GM18499 (cell line): ENCODE measurements at regions not wholly inside any gene's neighbourhood (a gene's known extent, or its start where the extent isn't known, plus 50 kb on each side); places are given as distances from the start of the nearest gene placed in this dataset.
"Not testable (repeated sequence)": the region's sequence is repeated elsewhere in the genome, so short reads cannot be mapped to it uniquely, and the experiment has no call there.

Source experiments
- ATAC-seq: cut with Tn5 transposase; IDR thresholded peaks from one replicate; pipeline ENCODE4 v1.9.1; 2021; ENCODE audit warnings: moderate number of reproducible peaks; ENCODE audit not compliant: insufficient read depth, unreplicated experiment

DNA sequence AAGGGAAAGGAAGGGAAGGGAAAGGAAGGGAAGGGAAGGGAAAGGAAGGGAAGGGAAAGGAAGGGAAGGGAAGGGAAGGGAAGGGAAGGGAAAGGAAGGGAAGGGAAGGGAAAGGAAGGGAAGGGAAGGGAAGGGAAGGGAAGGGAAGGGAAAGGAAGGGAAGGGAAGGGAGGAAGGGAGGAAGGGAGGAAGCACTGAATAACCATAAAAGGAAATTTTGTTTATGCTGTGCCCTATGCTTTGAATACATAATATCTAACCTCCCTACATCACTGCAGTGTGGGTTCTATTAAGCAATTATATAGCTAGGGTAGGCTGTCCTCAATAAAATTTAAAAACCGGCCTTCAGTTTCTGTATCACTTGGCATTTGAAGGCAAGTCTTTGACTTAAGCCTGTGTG lies 346.6 kb downstream of the SLC7A11 start:
- not testable (repeated sequence) for ATAC-seq

DNA sequence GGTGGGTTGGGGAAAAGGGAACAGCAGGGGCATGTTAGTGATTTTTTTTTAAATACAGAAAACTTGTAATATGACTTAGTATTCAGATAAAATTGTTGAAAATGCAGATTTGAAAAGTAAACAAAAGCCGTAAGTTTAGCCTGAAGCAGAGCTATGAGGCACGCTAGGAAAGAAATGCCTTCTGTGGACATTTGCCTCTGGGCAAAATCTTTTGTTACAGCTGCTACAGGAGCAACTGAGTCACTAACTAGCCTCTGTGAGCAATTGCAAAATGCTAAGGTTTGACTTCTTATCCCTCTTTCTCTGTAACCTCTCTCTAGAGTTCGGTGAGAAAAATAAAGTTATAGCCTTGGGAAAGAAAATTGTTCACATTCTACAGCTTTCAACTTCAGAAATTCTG lies 350.0 kb downstream of the SLC7A11 start:
- ATAC-seq = no peak

DNA sequence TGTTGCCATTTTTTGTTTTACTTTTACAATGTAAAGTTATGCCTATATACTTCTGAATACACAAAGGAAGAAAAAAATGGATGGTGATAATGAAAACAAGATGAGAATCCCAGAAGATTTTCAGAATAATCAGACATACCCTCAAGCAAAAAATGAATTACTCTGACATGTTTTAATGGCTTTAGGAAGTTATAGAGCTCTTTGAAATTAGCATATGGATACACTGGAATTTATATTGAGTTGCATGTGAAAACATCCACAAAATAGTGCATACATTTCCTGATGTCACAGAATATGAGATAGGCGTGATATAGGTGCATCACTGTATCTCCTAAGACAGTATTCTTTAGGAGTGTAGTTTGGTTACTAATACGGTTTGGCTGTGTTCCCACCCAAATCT lies 351.3 kb downstream of the SLC7A11 start:
- ATAC-seq = no peak

DNA sequence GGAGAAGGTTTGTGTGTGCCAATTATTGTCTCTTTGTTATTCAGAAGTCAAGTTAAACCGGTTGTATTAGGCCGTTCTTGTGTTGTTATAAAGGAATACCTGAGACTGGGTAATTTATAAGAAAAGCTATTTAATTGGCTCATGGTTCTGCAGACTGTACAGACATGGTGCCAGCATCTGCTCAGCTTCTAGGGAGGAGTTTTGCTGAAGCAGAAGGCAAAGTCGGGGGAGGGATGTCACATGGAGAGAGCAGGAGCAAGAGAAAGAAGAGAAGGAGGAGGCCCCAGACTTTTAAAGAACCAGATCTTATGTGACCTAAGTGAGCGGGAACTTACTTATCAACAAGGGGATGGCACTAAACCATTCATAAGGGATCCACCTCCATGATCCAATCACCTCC lies 349.3 kb upstream of the PCDH18 start:
- ATAC-seq = no peak

DNA sequence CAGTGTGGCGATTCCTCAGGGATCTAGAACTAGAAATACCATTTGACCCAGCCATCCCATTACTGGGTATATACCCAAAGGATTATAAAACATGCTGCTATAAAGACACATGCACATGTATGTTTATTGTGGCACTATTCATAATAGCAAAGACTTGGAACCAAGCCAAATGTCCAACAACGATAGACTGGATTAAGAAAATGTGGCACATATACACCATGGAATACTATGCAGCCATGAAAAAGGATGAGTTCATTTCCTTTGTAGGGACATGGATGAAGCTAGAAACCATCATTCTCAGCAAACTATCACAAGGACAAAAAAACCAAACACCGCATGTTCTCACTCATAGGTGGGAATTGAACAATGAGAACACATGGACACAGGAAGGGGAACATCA lies 335.8 kb upstream of the PCDH18 start:
- ATAC-seq = not testable (repeated sequence)

DNA sequence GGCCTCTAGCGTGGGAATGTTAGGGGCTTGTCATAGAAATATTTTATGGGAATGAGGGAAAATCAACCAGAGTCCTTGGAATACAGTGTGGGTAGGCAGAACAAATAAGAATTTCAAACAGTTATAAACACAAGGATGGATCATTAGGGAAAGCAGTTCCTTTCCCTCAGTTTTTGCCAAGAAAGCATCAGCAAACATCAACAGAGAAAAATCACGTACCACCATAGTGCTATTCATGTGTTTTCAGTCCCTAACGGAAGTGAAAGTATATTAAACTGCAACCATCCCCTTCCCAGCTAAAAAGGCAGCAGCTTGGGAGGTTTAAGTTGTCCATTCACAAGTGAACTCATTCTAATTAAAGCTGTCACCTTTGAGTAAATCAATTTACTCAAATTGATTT lies 334.4 kb upstream of the PCDH18 start:
- no peak for ATAC-seq

DNA sequence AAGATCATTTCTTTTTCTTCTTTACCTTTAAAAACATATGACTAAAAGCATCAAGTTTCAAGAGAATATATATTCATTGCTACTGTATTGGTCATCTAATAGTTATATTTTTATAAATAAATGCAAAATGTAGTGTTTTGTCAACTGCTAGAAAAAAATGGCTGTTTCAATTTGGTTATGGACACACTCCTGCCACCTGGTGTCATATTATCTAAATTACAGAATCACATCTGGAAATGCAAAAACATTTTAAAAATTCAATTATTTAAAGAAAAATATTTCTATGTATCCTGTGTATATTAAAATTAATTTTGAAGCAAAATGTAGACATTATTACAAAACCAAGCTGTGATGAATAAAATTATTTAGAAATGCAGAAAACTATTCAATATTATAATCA lies 329.4 kb upstream of the PCDH18 start:
- no peak for ATAC-seq

DNA sequence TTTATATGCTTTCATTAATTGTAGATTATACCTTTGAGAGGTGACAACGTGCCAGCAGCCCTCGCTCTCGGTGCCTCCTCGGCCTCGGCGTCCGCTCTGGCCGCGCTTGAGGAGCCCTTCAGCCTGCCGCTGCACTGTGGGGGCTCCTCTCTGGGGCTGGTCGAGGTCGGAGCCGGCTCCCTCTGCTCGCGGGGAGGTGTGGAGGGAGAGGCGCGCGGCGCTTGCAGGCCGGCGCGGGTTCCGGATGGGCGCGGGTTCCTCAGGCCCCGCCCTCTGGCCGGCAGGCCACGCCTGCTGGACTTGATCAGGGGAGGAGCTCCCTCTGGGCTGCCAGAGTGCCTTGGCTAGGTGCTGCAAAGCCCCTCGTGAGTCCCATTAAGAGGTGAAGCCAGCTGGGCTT lies 321.1 kb upstream of the PCDH18 start:
- no peak for ATAC-seq

DNA sequence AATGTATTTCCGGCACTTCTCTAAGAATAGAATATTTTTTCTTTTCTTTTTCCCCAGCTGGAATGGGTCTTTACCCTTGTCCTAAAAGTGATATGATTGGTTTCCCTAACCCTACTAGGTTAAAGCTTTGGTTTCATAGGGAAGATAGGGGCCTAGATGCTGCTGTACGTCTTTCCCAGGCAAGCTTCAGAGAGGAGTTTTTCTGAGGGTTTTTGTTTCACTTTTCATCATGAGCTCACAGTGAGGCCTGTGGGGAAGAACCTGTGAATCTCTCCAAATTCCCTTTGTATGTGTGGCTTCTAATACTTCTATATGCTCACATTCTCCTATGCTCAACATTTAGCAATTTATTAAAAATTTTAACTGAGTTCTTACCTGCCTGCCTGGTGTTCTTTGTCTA lies 320.0 kb upstream of the PCDH18 start:
- ATAC-seq = no peak

DNA sequence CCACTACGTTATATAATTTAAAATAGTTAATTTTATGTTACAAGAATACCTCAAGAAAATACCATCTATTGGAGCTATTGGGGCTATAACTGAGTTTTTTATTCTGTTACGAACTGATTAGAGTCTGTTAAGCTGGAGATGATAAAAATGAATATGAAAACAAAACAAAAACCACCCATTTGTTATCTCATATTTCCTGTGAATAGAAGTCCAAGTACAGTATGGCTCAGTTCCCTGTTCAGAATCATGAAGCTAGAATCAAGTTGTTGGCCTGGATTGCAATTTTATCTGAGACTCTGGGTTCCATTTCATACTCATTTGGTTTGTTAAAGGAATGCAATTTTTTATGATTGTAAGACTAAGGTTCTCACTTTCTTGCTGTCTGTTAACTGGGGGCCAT lies 319.1 kb upstream of the PCDH18 start:
- no peak for ATAC-seq

DNA sequence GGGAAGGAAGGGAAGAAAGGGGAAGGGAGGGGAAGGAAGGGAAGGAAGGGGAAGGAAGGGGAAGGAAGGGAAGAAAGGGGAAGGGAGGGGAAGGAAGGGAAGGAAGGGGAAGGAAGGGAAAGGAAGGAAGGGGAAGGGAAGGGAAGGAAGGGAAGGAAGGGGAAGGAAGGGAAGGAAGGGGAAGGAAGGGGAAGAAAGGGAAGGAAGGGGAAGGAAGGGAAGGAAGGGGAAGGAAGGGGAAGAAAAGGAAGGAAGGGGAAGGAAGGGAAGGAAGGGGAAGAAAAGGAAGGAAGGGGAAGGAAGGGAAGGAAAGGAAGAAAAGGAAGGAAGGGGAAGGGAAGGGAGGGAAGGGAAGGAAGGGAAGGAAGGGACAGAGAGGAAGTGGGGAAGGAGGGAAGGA lies 295.7 kb upstream of the PCDH18 start:
- ATAC-seq = not testable (repeated sequence)

DNA sequence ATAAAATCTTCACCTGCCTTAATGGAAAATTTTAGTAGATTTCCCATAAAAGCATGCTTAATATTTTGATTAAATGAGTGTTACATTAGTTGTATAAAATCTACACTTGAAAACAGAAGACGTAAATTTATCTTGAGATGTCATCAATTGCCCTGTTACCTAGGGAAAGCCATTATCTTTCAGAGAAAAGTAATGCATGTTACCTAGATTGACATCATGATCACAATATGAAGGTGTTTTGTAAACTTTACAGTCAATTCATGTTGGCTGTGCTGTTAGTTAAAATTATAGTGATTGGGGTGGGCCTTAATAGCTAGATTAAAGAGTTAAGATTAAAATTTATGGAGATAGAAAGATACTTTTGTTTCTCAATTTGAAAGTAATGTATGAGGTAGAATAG lies 293.2 kb upstream of the PCDH18 start:
- ATAC-seq = no peak

DNA sequence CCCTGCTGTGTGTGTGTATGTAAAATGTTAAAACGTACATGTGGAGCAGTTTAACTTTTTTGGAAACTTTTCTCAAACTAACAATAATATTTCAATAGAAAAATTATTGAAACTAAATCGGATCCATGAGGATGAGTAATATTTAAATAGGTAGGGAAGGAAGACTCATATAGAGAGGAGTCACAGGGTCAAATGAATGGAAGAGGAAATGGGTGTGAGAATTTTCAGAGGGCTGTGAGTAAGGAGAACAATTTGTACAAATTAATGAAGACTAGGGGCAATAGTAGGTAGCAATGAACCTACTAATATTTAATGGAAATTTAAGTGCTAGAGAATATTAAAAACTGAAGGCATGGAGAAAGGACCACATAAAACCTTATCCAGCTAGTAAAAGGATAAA lies 290.7 kb upstream of the PCDH18 start:
- ATAC-seq = no peak

DNA sequence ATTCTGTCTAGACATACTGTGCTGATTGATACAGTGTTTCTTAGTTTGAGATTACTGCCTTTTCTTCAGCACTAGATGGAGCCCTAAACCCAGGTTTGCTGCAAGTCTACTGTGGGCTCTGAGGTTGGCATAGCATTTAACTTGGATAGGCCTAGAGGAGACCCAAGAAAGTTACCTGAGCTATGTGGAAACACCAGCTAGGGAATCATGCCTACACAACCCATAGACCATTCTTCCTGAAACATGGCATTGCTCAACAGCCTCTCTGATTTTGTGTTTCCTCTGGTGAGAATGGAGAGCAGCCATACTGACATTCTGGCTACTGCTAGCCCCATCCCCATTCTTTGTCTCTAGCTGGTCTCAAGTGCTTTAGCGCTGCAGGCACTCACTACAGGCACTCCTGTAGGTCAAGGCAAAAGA lies 287.7 kb upstream of the PCDH18 start:
- peak; percentile 78 for ATAC-seq

DNA sequence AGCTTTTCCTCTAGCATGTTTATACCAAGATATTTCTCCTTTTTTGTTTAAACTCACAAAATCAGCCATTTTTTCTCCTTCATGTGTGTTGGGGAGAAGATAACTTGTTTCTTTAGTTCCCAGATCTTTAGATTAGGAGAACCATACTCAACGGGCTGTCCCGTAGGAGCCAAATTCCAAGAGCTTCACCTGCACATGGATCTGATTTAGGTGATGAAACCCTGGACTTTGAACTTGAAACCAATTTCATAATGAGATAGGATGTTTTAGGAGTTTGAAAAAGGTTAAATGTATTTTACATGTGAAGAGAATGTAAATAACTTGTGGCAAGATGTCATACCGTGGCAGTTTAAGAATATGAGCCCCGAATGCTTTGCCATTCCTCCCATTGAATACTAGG lies 280.0 kb upstream of the PCDH18 start:
- ATAC-seq = no peak

DNA sequence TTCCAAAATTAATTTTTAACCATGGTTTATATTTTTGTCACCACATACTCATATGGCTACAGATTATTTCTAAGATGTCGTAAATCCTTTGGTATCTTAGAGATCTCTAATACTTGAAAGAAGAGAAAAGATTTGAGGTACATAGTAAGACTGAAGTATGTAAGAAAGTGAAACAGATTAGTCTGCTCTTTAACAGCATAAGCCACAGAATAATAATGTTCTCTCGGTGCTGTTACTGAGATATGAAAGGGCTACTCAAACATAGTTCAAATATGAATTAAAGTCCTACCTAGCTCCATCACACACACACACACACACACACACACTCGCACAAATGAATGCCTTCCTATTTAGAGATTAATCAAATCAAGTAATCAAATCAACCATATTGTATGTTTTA lies 274.1 kb upstream of the PCDH18 start:
- no peak for ATAC-seq

DNA sequence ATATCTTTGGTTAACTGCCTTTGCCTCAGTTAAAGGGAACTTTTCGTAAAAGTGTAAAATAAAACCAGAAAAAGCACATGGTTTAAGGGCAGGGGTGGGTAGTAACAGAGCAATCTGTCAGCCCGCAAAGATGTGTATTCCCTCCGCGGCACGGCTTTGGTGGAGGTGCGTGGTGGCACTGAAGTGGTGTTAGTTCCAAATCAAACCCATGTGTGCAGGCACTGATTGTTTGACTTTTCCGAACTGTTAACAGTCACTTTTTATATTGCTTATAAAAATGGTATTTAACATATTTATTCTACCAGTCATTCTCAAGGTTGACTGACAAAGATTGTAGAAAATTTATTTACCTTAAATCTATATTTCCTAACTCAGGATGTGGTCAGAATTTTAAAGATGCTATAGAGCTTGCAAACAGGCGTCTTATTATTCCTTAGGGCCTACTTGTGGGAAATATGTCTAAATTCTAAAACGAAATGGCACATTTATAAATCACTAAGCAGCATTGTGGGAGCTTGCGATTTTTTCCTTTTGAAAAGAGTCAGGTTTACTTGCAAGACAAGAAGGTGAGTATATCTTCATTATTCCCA lies 272.7 kb upstream of the PCDH18 start:
- ATAC-seq = no peak

DNA sequence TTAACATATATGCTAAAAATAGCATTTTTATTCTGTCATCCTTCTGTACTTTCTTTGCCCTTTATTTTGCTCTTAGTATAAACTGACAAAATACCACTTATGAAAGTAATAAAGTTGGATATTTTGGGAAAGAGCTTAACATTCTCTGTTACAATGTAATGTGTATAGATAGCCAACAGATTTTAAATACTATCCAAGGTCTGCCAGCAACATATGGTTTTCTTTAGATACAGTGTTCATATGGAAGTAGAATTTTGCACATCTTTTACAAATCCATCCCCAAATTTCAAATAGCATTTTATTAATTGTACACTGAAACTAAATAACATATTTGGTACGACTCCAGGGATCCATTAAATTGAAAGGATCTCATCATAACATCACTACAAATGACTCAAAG lies 268.6 kb upstream of the PCDH18 start:
- no peak for ATAC-seq

DNA sequence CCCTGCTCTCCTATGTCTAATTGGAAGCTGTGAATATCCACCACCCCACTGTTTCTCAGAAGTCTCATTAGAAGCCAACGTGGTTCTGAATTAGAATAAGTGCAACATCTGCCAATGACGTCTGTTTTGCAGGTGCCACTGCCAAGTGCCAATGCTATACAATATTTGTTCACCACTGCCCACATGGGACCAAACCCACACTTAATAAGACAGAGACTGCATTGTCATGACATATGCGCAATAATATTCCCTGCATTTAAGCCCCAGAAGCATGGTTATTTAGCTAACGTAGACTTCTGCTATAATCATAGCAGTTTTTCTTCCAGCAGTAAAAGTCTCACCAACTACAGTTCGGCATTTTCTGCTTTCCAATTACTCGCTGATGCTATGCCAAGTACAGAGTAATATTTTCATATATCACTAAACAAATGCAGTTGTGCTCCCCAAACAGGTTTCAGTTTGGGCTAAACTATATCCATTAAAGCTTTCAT lies 262.5 kb upstream of the PCDH18 start:
- ATAC-seq = no peak

DNA sequence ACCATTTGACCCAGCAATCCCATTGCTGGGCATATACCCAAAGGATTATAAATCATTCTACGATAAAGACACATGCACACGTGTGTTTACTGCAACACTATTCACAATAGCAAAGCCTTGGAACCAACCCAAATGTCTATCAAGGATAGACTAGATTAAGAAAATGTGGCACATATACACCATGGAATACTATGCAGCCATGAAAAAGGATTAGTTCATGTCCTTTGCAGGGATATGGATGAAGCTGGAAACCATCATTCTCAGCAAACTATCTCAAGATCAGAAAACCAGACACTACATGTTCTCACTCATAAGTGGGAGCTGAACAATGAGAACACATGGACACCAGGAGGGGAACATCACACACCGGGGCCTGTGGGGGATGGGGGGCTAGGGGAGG lies 257.0 kb upstream of the PCDH18 start:
- ATAC-seq = not testable (repeated sequence)

DNA sequence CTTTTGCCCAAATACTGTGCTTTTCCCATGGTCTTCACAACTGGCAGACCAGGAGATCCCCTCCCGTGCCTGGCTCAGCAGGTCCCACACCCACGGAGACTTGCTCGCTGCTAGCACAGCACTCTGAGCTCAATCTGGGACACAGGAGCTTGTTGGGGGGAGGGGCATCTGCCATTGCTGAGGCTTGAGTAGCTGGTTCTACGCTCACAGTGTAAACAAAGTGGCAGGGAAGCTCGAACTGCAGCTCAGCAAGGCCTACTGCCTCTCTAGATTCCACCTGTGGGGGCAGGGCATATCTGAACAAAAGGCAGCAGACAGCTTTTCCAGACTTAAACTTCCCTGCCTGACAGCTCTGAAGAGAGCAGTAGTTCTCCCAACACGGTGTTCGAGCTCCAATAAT lies 251.6 kb upstream of the PCDH18 start:
- not testable (repeated sequence) for ATAC-seq

DNA sequence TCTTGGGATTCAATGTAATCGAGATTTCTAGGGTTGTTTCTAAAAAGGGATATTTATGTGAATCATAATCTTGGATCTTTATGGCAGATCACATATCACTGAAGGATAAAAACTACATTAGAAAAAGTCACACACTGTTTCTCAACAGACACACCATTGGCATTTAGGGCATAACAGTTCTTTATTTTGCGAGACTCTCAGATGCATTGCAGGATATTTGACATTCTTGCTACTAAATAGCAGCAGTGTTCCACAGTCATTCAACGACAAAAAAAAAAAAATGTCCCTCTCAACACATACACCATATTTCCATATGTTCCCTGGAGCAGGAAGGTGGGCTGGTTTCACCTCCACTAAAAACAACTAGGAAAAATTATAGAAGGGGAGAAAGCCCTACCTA lies 243.4 kb upstream of the PCDH18 start:
- ATAC-seq = no peak

DNA sequence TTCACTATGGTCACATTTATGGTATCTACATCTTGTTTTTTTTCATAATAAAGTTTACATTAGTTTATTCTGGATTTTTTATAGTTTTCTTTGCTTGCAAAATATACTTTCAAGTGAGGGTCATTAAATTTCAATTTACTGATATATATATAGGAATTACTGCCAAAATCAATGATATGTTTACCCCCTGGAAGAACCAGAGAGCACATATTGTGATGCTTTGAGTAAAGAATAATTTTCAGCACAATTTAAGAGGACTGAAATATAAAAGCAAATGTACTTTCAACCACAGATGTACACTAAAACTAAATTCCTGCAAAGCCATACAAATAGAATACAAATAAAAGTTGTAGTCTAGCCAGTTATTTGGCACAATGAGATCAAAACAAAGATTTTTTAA lies 242.2 kb upstream of the PCDH18 start:
- ATAC-seq = no peak
